OCI-LY7 (cell line): ENCODE measurements at regions not wholly inside any gene's neighbourhood (a gene's known extent, or its start where the extent isn't known, plus 50 kb on each side); places are given as distances from the start of the nearest gene placed in this dataset.

Source experiments
- CTCF ChIP-seq: fragments of 200-600 bp; sonication (generic); conservative IDR thresholded peaks from 2 replicates; pipeline ENCODE4 v1.5.1; 2014; ENCODE audit warnings: mild to moderate bottlenecking, antibody characterized with exemption, low read length, moderate library complexity, mixed read lengths
- EZH2phosphoT487 ChIP-seq: fragments of 200-600 bp; sonication (generic); IDR thresholded peaks from 2 replicates; pipeline ENCODE4 v1.6.1; 2018; ENCODE audit warnings: low read depth, borderline replicate concordance, mild to moderate bottlenecking, mixed run types, antibody characterized with exemption, low read length, moderate library complexity, mixed read lengths

- TF ChIP-seq CTCF (no peak), EZH2phosphoT487 (no peak)
Measured at GRCh38 chr10:4522296-4523000, 303.6 kb upstream of the AKR1E2 start.
